22Rv1 (cell line): ENCODE measurements at regions not wholly inside any gene's neighbourhood (a gene's known extent, or its start where the extent isn't known, plus 50 kb on each side); places are given as distances from the start of the nearest gene placed in this dataset.

Experiments used
- CTCF ChIP-seq: fragments of 450-650 bp; IDR thresholded peaks from 2 replicates; pipeline ENCODE4 v1.5.1; 2017; ENCODE audit warnings: mild to moderate bottlenecking
- ZFX ChIP-seq: fragments of 450-650 bp; IDR thresholded peaks from 2 replicates; pipeline ENCODE4 v1.6.1; 2017; ENCODE audit warnings: antibody characterized with exemption, borderline replicate concordance

GRCh38 chr14:28303248-28303647 lies 463.3 kb upstream of the FOXG1 start:
- TF ChIP-seq CTCF (no peak), ZFX (no peak)
